ENCODE measurements at regions not wholly inside any gene's neighbourhood (a gene's known extent, or its start where the extent isn't known, plus 50 kb on each side); places are given as distances from the start of the nearest gene placed in this dataset.
"Not testable (repeated sequence)": the region's sequence is repeated elsewhere in the genome, so short reads cannot be mapped to it uniquely, and the experiment has no call there.

DNA sequence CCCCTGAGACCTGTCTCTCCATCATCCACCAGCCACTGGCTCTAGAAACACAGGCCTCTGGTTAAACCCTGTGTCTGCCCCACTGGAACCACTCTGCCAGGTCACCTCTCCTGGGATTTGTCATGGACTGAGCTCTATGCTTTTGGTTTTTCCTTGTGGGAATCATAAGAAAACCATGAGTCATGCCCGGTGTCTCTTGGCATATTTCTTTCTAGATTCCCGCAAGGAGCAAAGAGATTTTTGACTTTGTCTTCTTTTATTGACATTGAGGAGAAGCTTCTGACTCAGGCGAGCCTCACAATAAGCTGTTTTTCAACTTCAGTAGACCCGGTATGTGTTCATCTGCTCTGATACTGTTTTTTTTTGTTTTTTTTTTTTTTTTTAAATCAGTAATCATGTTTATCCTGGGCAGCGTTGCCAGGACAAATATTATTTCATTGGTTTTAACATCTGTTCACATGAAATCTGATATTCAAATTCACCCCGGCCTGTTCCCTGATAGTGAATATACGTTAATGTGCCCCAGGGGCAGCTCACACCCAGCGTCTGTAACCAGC, 207.1 kb downstream of the ACKR3 start:
- no peak for DNase-seq

DNA sequence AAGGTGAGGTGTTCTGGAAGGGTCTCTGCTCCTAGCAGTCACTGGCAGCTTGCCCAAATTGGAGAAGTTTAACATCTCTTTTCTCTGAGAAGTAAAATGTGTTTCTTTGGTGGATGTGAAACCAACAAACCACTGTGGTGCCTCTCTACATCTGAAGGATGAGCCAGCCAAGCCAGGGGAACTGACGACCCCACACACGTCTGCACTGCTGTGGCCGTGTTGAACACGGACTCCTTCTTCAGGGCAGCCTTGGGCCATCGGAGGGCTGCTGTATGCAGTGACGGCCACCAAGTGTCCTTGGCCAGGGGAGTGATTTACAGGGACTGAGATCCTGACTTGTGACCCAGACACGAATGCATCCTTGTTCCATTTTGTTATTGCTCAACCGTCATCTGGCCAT, 207.8 kb downstream of the ACKR3 start:
- no peak for DNase-seq

DNA sequence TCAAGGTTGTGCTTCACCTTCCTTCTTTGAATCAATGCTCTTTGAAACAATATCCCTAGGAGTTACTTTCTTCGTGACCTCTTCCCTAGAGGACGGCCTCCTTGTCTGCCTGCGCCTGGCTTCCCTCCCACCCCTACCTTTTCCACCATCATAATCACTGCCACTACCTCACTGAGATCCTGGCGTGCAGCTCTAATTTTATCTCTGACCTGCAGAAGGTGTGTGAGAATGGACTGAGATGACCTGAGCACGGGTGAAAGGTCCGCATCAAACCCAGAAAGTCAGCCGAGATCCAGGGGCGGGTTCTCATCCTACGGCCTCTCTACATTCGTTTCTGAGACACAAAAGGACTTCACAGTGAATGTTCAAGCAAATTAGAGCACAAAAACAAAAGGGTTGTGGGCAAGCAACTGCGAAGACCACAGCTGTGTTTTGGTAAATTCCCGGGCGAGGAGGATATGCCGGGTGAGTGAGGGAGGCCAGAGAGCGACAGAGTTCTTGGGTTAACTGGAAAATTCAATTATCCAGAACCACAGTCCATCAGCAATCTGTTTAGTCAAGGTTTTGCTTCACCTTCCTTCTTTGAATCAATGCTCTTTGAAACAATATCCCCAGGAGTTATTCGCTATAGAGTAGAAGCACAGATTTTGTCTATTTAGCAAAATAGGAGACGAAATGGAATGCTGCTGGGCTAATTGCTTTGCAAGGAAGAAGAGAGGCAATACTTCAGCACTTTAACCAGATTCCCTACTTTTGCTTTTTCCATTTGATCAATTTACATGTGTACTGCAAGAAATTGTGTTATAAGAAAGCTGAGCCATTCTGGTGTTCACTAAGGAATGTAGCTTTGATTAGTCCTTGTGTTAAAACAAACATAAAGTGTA, 212.6 kb downstream of the ACKR3 start:
- no peak for DNase-seq

DNA sequence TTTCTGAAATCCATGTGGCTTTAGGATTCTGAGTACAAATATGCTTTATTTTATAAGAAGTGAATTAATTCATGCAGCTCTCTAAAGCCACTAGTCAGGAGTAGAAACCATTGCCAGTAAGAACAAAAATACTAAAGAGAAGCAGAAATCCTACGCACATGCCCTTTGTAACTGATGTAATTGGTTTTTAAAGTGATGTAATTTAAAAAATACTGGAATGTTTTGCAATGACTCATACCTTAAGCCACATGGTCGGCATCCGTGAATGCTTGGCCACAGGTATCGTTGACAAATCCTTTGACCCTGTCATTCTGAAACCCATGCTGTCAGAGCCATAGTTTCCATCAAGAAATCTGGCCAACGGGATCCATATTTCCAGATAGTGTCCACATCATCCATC, 213.3 kb downstream of the ACKR3 start:
- no peak for DNase-seq

- no peak for DNase-seq
These were observed 213.9 kb downstream of the ACKR3 start for GRCh38 chr2:236783417-236784020.

- DNase-seq: no peak
These were observed 216.0 kb downstream of the ACKR3 start for GRCh38 chr2:236785611-236786057.

DNA sequence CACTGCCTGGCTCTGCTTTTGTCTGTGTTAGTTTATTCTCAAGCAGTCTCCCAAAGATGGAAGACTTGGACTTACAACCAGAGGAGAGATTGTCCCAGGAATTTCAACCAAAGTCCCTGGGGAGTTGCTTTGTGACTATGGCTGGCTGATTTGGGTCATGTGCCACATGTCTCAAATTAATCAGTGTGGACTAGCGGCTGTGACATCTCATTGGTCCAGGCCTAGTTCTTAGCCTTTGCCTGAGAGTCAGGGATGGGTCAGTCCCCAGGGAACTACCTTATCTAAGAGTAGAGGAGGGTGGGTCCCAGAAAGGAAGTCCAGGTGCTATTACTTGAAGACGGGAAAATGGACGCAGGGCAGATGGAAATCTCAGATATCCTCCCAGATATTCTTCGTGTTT, 217.1 kb downstream of the ACKR3 start:
- no peak for DNase-seq

DNA sequence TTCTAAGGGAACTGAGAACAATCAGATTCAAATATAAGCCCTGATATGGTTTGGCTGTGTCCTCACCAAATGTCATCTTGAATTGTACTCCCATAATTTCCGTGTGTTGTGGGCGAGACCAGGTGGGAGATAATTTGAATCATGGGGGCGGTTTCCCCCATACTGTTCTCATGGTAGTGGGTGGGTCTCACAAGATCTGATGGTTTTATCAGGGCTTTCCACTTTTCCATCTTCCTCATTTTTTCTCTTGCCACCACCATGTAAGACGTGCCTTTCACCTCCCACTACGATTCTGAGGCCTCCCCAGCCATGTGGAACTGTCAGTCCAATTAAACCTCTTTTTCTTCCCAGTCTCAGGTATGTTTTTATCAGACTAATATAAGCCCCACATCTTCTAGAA, 217.8 kb downstream of the ACKR3 start:
- DNase-seq: not testable (repeated sequence)

DNA sequence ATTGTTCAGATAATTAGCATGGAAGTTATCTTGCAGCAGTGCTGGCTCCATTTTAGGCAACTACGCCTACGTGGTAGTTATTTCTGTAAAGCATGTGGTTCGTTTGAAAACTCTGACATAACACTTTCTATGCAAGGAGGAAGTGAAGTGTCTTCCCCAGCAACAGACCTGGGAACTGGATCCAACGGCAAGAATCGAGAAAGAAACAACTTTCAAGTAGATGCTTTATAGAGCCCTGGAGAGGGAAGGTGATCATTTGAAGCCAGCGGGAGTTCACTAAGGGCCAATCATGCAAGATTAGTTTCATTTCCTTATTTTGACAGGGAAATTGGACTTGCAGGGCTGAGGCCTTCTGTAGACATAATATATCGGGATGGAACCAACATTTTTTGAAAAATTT, 218.3 kb downstream of the ACKR3 start:
- DNase-seq: no peak

DNA sequence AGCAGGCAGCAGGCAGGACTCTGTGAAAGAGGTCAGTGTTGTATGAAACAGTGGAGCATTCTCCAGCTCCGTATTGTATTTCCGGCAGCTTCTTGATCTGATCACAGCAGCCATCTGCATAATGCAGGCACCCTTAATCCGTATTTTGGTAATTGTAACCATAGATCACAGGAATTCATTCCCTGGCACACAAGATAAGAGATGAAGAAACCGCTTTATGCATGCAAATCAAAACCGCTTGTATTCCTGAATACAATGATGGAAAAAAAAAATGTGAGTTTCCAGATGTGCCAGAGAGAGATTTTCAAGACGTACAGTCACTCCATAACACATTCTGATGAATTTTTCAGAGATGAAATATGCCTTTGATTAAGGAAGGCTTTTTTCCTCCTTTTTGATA, 221.3 kb downstream of the ACKR3 start:
- no peak for DNase-seq

DNA sequence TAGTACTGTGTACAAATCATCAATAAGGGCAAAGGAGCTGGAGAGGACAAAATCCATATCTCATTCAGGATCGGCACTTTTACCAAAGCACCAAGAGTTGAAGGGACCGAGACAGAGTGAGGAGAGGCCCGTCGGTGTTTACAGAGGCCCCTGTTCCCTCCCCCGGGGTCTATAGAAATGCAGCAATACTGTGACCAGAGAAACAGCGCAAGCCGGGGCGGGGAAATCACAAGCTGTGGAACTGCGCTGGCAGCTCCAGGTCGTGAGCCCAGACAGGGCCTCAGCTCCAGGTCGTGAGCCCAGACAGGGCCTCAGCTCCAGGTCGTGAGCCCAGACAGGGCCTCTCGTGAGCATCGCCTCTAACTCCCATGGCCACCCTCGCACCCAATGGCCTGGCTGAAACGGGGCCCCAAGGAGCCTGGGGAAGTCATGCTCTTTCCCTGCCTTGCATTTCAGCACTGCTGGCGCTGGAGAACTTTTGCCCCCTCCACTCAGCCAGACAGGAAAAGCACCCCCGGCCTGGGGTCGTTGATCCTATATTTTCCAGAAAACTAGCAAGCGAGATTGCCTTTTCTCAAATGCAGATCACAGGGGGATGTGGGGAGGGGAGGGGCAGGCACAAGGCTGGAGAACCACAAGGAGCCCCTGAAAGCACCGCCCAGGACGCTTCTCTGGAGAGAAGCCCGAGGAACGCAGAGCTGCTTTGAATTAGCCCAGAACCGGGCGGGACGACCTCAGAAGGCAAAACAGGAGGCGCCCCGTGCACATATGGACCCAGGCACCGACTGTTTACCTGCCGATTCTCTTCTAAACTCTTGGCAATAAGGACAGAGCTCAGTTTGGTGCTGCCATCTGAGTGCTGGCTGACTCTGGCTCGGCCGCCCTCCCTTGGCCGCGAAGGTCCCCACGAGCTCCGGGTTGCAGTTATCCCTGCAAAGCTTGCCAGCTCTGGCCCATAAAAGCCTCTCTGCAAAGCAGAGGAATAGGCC, 223.7 kb downstream of the ACKR3 start:
- DNase-seq: no peak

GRCh38 chr2:236794176-236794957, 224.7 kb downstream of the ACKR3 start:
- no peak for DNase-seq

- DNase-seq: no peak
These were observed 225.7 kb downstream of the ACKR3 start for GRCh38 chr2:236795169-236795860.

DNA sequence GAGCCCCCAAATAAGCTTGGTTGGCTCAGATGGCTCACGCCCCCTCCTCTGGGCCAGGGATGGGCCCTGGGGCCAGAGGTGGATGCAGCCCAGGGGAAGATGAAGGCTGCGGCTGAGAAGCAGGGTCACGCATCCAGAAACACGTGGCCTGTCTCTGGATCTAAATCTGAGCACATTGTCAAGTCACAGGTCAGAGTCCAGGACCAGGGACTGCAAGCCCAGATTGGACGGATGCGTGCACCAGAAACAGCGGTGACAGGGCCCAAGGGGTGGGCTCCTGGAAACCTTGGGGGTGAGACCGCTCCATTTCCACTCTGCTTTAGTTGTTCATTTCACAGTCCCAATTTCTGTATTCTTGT, 226.2 kb downstream of the ACKR3 start:
- no peak for DNase-seq

GRCh38 chr2:236796236-236796635, 226.6 kb downstream of the ACKR3 start:
- DNase-seq: no peak

- DNase-seq: no peak
These were observed 227.8 kb downstream of the ACKR3 start for GRCh38 chr2:236797411-236797810.

GRCh38 chr2:236798491-236798890, 228.9 kb downstream of the ACKR3 start:
- DNase-seq: no peak

GRCh38 chr2:236799391-236800026, 229.9 kb downstream of the ACKR3 start:
- no peak for DNase-seq

GRCh38 chr2:236802862-236803261, 233.2 kb downstream of the ACKR3 start:
- no peak for DNase-seq

GRCh38 chr2:236803621-236804020, 234.0 kb downstream of the ACKR3 start:
- no peak for DNase-seq

All from activated T-cell treated with anti-CD3 and anti-CD28 coated beads for 4 hours (primary cell).